ENCODE measurements at regions not wholly inside any gene's neighbourhood (a gene's known extent, or its start where the extent isn't known, plus 50 kb on each side); places are given as distances from the start of the nearest gene placed in this dataset.
"Not testable (repeated sequence)": the region's sequence is repeated elsewhere in the genome, so short reads cannot be mapped to it uniquely, and the experiment has no call there.

DNA sequence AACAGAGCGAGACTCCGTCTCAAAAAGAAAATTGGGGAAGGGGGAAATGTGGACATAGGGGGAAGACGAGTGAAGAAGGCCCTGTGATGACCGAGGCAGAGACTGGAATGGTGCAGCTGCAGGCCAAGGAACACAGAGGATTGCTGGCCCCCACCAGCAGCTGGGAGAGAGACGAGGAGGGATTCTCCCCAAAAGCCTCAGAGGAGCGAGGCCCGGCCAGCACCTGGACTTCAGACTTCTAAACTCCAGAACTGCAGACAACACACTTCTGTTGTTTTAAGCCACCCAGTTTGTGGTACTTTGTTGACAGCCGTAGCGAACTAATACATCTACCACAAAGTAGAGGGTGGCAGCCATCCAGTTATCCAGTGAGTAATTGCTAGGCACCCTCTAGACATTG, 124.6 kb downstream of the ATPSCKMT start:
- DNase-seq = no peak

DNA sequence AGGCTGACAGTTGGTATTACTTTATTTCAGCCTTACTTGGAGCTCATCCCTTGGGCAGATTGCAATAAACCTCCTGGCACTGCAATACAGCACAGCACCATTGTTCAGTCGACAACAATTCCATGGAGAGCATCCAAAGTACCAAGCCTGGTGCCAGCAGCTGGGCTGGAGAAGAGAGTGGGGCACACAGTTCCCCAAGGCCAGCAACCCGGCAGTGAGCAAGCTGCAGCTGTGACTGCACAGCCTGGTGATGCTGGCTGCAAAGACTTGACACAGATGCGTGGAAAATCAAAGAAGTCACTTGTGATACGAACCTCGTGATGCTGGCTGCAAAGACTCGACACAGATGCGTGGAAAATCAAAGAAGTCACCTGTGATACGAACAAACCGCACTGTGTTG, 125.4 kb downstream of the ATPSCKMT start:
- DNase-seq = no peak

DNA sequence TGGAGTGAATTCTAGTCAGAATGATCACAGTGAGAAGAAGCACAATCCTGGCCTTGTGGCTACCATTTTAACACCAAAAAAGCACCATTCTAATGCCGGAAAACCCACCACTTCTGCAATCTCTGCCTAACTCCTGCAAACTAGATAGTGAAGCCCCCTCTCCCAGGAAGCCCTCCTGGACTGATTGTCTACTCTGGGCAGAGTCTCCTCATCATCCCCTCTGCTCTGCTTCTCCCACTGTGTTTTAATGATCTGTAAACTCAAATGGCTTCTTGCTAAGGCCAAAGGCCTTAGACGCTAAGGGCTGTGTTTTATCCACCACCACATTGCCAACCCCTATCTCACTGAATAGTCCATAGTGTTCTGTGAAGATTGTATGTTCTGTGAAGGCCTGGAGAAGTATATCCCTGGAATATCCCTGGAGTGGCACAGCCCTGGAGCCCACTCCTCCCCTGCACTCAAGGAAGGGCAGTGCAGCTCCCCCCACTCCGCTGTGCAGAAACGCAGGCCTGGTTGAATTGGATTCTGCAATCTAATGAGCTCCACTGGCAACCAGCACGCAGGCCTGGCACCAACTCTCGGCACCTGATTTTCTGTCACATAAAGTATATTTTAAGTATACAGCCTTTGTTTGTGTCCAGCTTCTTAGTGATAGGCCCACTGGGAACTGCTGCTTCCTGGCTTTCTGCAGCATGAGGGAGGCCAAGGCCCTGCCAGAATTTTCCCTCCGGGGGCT, 126.3 kb downstream of the ATPSCKMT start:
- DNase-seq = no peak

DNA sequence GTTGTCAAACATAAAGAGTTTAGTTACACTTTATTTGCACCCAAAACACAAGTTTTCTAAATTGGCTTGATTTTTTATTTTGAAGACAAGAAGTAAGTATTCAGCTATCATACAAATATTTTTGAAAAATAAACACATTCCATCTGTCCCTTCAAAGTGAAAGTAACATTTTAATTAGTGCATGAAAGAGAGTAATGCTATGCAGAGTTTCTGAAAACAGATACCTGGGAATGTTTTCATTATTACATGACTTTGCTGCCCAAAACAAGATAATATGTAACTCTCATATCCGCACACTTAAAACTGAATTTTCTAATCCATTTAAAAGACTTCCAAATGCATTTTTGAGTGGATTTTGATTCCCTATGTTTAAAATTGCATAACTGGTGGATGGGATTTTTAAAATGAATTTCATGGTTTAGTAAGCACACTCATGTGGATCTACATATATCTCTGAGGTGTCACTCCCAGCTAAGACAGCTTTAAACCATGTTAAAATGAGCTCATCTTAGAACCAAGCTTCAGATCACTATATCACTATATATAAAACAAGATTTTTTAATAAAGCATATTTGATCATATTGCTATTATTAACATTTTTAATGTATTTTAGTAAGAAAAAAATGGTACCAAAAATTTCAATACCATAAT, 127.5 kb downstream of the ATPSCKMT start:
- no peak for DNase-seq

DNA sequence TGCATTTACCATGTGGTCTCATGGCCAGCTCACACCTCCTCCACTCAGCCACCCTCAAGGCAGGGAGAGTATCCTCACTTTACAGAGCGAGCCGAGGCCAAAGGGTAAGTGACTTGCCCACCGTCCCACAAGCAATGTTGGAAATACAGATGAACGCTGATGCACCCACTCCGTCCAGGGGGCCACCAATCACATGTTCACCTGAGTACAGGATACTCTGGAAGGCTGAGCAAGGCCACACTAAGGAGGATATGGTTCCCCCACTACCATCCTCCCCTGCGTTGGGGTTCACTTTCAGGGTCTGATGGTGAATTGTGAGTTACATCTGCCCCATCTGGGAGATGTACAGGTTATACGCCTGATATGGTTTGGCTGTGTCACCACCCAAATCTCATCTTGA, 128.8 kb downstream of the ATPSCKMT start:
- DNase-seq = no peak

DNA sequence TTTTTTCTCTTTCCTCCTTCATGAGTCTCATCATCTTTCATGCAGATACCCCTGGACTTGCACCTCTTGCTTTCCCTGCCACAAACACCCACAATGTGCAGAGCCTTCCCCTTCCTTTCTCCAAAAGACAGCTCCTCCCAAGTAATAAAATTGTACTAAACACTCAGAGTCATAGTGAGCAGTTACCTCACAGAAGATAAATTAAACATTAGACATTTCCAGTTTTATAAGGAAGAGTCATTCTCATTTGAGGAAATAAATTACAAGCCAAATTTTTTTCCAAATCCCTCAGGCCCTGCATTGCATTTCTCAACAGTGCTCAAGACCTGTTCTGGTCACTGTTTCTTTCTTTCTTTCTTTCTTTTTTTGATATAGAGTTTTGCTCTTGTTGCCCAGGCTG, 131.5 kb downstream of the ATPSCKMT start:
- no peak for DNase-seq

DNA sequence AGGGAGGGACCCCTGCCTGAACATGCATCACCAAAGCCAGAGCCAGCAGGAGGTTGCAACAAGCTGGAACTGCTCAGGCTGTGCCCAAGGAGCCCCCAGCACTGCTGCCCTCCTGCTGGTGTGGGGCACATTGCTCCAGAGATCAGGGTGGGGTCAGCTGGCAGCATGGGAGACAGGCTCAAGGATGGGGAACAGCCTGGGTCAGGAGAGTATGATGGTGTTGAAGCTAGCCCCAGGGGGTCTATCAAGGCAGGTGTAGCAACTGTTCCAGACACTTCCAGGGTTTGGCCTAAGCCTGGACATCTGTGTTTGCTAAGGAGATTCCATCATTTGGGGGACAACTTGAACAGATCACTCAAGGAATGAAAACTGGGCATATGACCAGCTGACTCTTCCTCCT, 133.1 kb downstream of the ATPSCKMT start:
- DNase-seq = no peak

DNA sequence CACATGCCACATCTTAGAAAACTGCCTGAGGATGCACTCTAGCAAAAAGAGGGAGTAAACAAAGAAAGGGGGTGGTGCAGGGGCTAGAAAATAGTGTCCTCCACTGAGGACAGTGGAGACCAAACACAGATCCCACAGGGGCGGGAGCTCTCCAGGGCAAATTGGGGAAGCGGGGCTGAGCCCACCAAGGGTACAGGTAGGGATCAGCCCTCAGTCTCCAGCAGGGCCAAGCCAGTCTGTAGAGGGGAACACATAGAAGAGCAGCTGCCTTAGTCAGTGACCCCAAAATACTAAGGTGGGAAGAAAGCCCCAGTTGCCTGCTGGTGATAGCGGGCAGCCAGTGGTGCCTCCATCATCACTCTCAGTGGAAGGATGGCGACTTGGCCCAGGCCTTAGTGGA, 134.0 kb downstream of the ATPSCKMT start:
- DNase-seq = no peak

DNA sequence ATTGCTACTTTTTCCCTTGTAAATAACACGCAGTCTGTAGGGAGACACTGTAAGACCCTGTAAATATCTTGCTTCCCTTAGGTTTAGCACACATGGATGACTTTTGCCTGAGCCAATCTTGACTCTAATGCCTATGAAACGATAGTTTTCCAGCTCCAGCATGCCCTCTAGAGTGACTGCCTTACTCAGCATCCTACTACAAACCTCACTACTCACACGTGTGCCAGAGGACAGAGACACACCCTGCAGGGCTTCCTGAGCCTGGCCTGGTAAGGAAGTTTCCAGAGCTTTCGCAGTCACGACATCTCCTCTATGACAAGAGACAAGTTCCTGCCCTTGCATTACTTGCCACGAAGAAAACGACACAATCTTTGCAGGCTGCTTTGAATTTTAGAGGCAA, 138.1 kb downstream of the ATPSCKMT start:
- peak; percentile 75 for DNase-seq

DNA sequence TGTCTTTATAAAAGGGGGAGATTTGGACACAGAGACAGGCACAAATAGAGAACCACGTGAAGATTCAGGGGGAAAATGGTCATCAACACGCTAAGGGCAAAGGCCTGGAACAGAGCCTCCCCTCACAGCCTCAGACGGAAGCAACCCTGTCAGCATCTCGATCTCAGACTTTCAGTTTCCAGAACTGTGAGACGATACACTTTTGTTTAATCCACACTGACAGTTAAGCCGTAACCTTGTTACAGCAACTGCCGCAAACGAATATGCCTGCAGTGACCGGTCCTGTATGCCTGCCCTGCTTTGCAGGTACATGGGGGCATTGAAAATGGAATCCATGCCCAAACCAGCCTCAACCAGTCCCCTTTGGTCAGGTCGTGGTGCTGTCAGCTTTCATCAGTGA, 139.5 kb downstream of the ATPSCKMT start:
- DNase-seq = no peak

DNA sequence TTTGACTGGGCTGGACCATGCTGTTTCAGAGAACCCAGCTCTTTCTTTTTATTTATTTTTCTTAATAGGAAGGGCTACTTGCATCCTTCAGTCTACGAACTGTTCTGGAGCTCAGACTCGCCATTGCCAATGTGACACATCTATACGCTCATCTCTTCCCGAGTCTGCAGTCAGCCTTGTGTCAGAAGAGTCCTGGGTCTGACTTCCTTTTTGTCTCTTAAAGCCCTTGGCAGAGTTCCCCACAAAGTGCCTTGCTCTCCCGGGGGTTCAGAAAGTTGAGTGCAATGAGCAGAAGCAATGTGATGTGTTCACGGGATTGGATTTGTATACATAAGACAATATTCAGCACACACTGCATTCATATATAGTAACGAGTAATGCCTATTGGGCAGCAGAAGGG, 140.4 kb downstream of the ATPSCKMT start:
- no peak for DNase-seq

DNA sequence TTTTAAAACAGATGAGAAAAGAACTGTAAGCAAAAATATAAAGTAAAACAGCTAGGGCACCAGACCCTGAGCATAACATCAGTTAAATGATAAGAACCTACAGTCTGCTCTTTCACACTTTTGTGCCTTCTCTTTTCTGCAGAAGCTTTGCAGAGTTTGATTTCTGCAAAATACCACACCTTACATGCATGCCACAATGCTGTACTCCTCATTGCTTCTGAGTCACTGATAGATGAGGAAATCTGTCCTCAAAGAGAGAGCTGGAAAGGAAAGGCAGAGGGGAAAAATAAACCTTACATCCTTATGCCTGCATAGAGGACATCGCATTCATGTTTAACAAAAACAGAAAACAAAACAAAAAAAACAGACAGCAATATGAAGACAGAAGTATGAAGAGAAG, 142.9 kb downstream of the ATPSCKMT start:
- DNase-seq = peak; percentile 2

DNA sequence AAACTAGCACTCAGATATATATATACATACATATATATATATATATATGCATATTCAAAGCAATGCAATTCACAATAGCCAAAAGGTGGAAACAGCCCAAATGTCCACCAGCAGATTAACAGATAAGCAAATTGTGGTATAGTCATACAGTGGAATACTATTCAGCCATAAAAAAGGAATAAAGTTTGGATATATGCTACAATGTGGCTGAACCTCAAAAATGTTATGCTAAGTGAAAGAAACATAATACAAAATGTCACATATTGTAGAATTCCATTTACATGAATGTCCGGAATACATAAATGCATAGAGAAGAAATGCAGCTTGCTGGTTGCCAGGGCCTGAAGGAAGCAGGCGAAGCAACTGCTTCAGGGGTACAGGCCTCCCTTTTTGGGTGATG, 143.4 kb downstream of the ATPSCKMT start:
- no peak for DNase-seq

DNA sequence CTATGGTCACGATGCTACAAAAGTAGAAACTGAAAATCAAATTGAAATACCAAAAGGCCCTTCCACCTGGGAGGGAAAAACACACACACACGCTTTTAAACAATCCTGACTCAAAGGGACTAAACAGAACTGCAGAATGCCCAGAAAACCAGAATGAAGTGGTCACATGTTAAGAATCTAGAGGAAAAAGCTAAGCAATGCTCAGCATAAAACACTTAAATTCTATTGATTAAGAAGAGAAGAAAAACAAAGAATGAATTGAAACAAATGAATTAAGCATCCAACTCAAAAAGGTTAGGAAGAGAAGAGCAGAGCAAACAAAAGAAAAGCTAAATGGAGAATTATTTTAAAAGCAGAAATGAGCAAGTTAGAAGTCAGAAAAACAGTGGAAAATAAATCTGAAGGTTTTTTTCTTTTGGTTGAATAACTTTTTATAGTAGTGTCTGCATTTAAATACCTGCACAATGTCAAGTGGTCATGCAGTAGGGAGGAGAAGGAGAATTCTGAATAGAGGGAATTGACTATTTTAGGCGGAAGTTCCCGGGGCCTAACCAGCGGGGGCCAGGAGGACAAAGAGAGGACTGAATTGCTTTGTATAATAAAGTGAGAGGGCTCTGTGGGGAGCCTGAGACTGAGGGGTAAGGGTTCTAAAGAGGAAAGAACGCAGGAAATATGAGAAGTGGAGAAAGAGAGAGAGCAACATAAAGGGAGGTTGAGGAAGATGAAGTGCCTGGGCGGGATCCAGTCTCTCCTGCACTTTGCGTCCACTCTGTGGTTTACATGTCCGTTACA, 146.8 kb downstream of the ATPSCKMT start:
- no peak for DNase-seq

DNA sequence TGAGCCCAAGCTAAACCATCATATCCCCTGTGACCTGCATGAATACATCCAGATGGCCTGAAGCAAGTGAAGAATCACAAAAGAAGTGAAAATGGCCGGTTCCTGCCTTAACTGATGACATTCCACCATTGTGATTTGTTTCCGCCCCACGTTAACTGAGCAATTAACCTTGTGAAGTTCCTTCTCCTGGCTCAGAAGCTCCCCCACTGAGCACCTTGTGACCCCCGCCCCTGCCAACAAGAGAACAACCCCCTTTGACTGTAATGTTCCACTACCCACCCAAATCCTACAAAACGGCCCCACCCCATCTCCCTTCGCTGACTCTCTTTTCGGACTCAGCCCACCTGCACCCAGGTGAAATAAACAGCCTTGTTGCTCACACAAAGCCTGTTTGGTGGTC, 147.5 kb downstream of the ATPSCKMT start:
- DNase-seq = not testable (repeated sequence)

DNA sequence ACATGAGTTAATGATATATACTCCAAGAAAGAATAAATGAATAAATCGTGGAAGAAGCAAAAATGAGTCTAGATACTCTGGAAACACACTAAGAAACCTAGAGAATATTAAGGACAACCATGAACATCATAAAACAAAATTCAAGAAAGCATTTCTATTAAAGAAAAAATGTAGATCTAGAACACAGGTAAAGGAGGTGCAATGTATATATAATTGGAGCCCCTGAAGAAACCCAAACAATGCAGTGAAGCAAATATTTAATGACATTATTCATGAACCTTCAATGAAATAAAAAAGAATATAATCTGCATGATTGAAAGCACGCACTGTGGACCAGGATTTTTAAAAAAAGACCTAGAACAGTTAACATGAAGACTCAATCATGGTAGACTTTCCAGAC, 150.1 kb downstream of the ATPSCKMT start:
- no peak for DNase-seq

DNA sequence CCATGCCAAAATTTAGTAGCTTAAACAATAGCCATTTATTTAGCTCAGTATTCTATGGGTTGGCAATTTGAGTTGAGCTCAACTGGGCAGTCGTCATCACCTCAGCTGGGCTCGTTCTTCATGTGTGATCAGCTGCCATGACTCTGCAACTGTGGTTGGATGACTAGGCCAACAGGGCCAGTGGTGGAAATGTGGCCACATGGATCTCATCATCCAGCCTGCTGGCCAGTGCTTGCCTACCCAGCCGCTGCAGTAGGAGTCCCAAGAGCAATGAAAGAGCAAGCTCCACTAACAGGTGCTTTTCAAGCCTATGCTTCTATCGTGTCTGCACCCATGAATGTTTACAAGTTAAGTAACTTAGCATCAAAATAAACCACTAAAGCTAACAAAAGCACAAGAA, 158.0 kb downstream of the ATPSCKMT start:
- DNase-seq = no peak

DNA sequence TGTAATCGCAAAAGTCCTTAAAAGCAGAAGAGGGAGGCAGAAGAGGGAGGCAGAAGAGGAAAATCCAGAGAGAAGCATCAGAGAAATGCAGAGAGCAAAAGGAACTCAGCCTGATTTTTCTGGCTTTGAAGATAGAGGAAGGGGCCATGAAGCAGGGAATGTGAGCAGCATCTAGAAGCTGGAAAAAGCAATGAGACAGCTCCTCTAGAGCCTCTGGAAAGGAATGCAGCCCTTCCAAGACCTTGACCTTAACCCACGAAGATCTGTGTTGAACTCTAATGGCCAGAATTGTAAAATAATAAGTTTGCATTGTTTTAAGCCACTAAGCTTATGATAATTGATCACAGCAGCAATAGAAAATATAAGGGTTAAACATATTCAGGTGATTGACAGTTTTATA, 159.6 kb downstream of the ATPSCKMT start:
- no peak for DNase-seq

DNA sequence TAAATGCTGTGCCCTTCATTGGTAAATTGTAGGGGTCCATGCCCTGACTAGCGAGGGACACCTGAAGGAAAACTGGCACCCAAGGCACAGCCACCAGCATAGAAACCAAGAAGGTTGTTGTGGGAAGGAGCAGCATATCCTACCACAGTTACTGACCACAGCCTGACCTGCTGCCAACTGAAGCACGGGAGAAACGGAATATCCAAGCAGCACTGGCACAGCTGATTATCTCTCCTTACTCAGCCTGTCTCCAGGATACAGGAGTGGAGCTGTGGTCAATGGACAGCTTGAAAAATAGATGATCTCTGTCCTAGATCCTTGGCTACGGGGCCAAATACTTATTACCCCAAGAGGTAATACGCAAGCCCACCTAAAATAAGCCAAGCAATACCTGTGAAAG, 164.5 kb downstream of the ATPSCKMT start:
- DNase-seq = no peak

DNA sequence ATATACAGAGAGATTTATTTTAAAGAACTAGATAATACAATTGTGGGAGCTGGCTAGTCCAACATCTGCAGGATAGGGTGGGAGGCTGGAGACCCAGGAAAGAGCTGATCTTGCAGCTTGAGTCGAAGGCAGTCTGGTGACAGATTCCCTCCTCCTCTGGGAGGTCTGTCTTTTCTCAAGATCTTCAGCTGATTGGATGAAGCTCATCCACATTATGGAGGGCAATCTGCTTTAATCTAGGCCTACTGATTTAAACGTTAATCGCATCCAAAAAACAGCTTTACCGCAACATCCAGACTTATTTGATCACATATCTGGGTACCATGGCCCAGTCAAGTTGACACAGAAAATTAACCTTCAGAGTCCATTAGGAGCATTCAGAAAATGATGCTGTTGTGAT, 168.1 kb downstream of the ATPSCKMT start:
- no peak for DNase-seq

DNA sequence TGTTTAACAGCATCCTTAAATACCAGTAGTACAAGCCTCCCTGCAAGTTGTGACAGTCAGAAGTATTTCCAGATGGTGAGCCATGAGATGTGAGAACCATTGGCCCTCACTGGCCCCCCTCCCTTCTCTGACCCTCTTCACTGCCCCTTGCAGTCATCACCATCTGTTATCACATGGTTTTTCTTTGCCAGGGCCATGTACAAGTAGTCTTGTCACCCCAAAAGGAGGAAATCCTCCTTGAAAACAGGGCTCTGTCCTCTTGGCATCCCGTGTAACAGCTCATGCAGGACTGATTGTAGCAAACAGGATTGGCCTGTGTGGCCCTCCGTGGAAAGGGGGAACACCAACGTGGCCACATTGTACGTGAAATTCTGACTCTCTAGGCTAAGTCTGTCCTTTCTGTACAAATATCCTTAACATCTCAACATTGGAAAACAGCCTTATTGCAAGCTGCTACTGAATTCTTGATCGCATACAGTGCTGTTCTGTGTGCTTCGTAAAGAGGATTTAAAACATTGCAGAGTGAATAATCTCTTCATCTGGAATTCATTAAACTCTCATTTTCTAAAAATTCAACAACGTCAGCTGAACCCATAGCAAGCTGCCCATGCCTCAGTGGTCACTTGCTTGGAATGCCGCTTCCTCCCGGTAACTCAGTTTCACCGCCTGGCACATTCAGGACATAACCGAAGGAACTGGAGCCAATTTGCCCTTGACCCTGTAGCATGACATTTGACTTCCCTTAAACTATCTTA, 171.7 kb downstream of the ATPSCKMT start:
- DNase-seq = peak; percentile 75

DNA sequence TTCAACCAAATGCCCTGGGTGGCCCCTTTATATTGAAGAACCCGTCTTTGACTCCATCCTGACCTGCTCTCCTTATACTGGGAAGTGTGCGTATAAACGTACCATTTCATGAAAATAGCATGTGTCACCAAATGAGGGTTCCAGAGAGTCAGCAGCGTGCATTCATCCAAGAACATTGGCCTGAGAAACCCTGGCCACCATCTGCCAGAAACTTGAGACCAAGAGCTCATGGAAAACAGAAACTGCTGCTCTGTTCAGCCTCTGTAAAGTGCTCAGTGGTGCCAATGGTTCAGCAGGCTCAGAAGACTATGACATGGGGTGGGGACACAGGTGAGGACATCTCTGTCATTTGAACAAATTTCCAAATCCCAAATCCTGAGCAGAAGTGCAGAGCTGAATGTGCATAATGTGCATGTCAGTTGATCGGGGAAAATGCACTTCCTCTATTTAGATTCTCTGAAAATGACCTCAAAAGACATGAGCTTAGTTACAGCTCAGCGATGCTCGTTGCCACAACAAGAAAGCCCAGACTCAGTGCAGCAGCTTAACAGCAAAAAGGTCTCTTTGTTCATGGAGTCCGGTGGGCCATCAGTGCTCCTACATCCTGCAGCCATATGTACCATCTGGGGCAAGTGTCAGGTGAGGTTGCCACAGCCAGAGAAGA, 176.1 kb downstream of the ATPSCKMT start:
- no peak for DNase-seq

All from fibroblast of skin of back (primary cell).